GM19023 (cell line): ENCODE measurements at regions not wholly inside any gene's neighbourhood (a gene's known extent, or its start where the extent isn't known, plus 50 kb on each side); places are given as distances from the start of the nearest gene placed in this dataset.

Source experiments
- ATAC-seq: cut with Tn5 transposase; IDR thresholded peaks from one replicate; pipeline ENCODE4 v1.9.1; 2021; ENCODE audit warnings: mild to moderate bottlenecking, moderate library complexity; ENCODE audit not compliant: unreplicated experiment

GRCh38 chr2:12300019-12300602 is 416.6 kb upstream of the TRIB2 start:
- no peak for ATAC-seq

GRCh38 chr2:12300927-12301326 is 415.8 kb upstream of the TRIB2 start:
- ATAC-seq, result no peak

- ATAC-seq, result no peak
These were observed 414.6 kb upstream of the TRIB2 start for GRCh38 chr2:12302140-12302539.

GRCh38 chr2:12302691-12303090 is 414.0 kb upstream of the TRIB2 start:
- no peak for ATAC-seq

GRCh38 chr2:12303181-12304030 is 413.3 kb upstream of the TRIB2 start:
- no peak for ATAC-seq

GRCh38 chr2:12304564-12305171 is 412.1 kb upstream of the TRIB2 start:
- no peak for ATAC-seq

GRCh38 chr2:12305931-12306330 is 410.8 kb upstream of the TRIB2 start:
- ATAC-seq, result no peak

- no peak for ATAC-seq
These were observed 406.3 kb upstream of the TRIB2 start for GRCh38 chr2:12310399-12310798.

- ATAC-seq, result no peak
These were observed 403.1 kb upstream of the TRIB2 start for GRCh38 chr2:12313445-12314126.

GRCh38 chr2:12314127-12314760 is 402.5 kb upstream of the TRIB2 start:
- ATAC-seq, result no peak

- ATAC-seq, result no peak
These were observed 401.5 kb upstream of the TRIB2 start for GRCh38 chr2:12315224-12315623.

GRCh38 chr2:12316476-12316875 is 400.3 kb upstream of the TRIB2 start:
- ATAC-seq, result no peak

- no peak for ATAC-seq
These were observed 399.4 kb upstream of the TRIB2 start for GRCh38 chr2:12317286-12317685.

GRCh38 chr2:12317814-12318426 is 398.8 kb upstream of the TRIB2 start:
- ATAC-seq, result no peak

- ATAC-seq, result no peak
These were observed 398.2 kb upstream of the TRIB2 start for GRCh38 chr2:12318427-12319057.

GRCh38 chr2:12320027-12320734 is 396.6 kb upstream of the TRIB2 start:
- no peak for ATAC-seq

GRCh38 chr2:12320991-12321641 is 395.6 kb upstream of the TRIB2 start:
- no peak for ATAC-seq

- ATAC-seq, result no peak
These were observed 394.9 kb upstream of the TRIB2 start for GRCh38 chr2:12321886-12322285.

- ATAC-seq, result no peak
These were observed 390.9 kb upstream of the TRIB2 start for GRCh38 chr2:12325806-12326205.
